HUES64 (cell line): ENCODE measurements at regions not wholly inside any gene's neighbourhood (a gene's known extent, or its start where the extent isn't known, plus 50 kb on each side); places are given as distances from the start of the nearest gene placed in this dataset.

Experiments used
- H3K27ac ChIP-seq: 2 replicates; pipeline ENCODE4 v1.7.0; 2013; ENCODE audit warnings: low read depth, low read length, inconsistent platforms
- H3K27me3 ChIP-seq: 2 replicates; pipeline ENCODE4 v1.6.1; 2013; ENCODE audit warnings: mild to moderate bottlenecking, low read length; ENCODE audit not compliant: insufficient read depth
- H3K36me3 ChIP-seq: 2 replicates; pipeline ENCODE4 v1.6.1; 2013; ENCODE audit warnings: mild to moderate bottlenecking, low read length; ENCODE audit not compliant: insufficient read depth
- H3K4me1 ChIP-seq: 2 replicates; pipeline ENCODE4 v1.6.1; 2013; ENCODE audit warnings: mild to moderate bottlenecking, low read length, moderate library complexity; ENCODE audit not compliant: insufficient read depth
- H3K4me3 ChIP-seq: 2 replicates; pipeline ENCODE4 v1.5.1; 2013; ENCODE audit warnings: mild to moderate bottlenecking, low read length, moderate library complexity
- H3K9ac ChIP-seq: 2 replicates; pipeline ENCODE4 v1.6.1; 2013; ENCODE audit warnings: mild to moderate bottlenecking, low read depth, low read length
- H3K9me3 ChIP-seq: 2 replicates; pipeline ENCODE4 v1.6.1; 2013; ENCODE audit warnings: low read depth, low read length; ENCODE audit not compliant: insufficient read depth
- WGBS: fragments of 150-250, 120-280 bp; methylation state at CpG from one replicate; pipeline ENCODE4 v1.1.7; 2013; ENCODE audit warnings: missing lambda C conversion rate; 5-methylcytosine and 5-hydroxymethylcytosine counted together

DNA sequence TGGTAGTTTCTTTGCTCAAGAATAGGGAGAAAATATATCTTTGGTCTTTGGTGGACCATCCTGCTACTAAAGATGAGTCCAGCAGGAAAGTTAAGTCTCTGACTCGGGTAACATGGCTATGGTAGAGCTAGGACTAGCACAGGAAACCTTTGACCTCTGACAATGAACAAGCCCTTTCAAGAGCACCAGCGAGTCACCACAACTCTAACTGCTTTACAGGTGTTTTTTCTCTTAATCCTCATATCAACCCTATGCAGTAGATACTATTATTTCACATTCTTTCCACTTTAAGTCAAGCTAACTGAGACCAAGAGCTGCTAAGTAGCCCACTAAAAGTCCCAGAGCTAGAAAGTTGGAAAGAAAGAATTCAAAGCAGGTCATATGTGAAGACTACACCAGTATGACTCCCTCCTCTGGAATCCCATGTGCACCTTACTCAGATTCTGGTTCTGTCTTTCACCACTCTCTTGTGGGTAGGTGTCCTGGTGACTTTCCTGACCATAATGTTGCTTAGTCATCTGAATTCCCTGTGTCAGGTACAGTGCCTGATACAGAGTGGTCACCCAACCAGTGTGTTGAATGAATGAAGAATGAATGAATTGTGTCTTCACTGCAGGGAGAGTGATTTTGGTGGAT is 53.8 kb upstream of the ME3 start:
- H3K4me1 ChIP-seq, result no peaks in the 10 kb centered on the region
- H3K9me3 ChIP-seq, result peaks cover 23% of the 10 kb centered on the region
- no peak overlapping the region for H3K9ac ChIP-seq
- H3K27ac ChIP-seq, result no peak overlapping the region
- H3K36me3 ChIP-seq, result no peaks in the 10 kb centered on the region
- 90% methylated on average over 2 of the region's 2 CpGs for WGBS
- no peaks in the 10 kb centered on the region for H3K27me3 ChIP-seq
- no peak overlapping the region for H3K4me3 ChIP-seq

DNA sequence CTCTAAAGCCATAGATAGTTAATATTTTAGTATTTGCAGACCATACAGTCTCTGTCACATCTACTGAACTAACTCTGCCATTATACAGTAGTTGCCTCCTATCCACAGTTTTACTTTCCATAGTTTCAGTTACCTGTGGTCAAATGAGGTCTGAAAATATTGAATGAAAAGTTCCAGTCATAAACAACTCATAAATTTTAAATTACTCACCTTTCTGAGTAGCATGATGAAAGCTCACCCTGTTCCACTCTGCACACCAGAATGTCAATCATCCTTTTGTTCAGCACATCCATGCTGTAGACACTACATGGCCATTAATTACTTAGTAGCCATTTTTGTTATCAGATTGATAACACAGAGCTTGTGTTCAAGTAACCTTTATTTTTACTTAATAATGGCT is 51.7 kb upstream of the ME3 start:
- Histone ChIP-seq H3K9me3 (peaks cover 16% of the 10 kb centered on the region; the same call in 1 of the 2 replicates), H3K9ac (no peak overlapping the region), H3K36me3 (no peaks in the 10 kb centered on the region), H3K4me1 (no peaks in the 10 kb centered on the region), H3K27me3 (no peaks in the 10 kb centered on the region), H3K4me3 (no peak overlapping the region), H3K27ac (no peak overlapping the region)

DNA sequence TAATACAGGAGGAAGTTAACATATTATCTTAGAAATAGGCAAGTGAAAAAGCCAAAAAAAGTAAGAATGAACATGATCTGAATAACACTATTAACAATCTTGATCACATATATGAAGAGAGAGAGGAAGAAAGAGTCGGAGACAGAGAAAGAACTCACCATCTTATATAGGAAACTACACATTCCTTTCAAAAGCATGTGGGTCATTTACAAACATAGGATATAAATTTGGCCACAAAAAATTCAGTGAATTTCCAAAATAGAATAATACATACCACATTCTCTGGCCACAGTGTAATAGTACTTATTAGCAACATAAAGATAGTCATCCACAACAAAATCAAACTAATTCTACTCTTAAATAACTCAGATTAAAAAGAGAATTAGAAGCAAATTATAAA is 50.9 kb upstream of the ME3 start:
- no peaks in the 10 kb centered on the region for H3K27me3 ChIP-seq
- no peak overlapping the region for H3K27ac ChIP-seq
- H3K4me3 ChIP-seq, result no peak overlapping the region
- H3K36me3 ChIP-seq, result no peaks in the 10 kb centered on the region
- peaks cover 16% of the 10 kb centered on the region; the same call in 1 of the 2 replicates for H3K9me3 ChIP-seq
- H3K9ac ChIP-seq, result no peak overlapping the region
- WGBS, result no CpG with 5 or more reads among the region's 1 CpG
- H3K4me1 ChIP-seq, result no peaks in the 10 kb centered on the region

DNA sequence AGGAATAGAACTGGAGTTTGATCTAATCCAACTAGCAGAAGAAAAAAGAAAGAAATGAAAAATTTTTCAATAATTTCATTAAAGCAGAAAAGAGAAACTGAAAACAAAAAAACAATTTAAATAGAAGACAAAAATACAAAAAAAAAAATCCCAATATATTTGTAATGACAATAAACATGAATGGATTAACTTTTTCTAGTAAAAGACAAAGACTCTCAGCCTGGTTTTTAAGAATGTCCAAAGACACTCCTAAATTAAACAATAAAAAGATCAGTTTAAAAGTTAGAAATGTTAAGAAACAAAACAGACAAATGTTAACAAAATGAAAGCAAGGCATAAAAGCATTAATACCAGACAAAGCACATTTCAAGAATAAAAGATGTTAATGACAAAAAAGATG is 50.3 kb upstream of the ME3 start:
- H3K4me1 ChIP-seq, result 0 out of 2 replicates have a peak, but pooled peaks cover 3% of the 10 kb centered on the region
- H3K9me3 ChIP-seq, result peaks cover 16% of the 10 kb centered on the region; the same call in 1 of the 2 replicates
- H3K9ac ChIP-seq, result no peak overlapping the region
- no peaks in the 10 kb centered on the region for H3K36me3 ChIP-seq
- H3K4me3 ChIP-seq, result no peak overlapping the region
- no peak overlapping the region for H3K27ac ChIP-seq
- no peaks in the 10 kb centered on the region for H3K27me3 ChIP-seq
